IMR-90 (cell line): ENCODE measurements at regions not wholly inside any gene's neighbourhood (a gene's known extent, or its start where the extent isn't known, plus 50 kb on each side); places are given as distances from the start of the nearest gene placed in this dataset.
A peak's percentile ranks its signal among the peaks of the same experiment; 100 is the strongest.

ENCODE experiments used
- ATAC-seq: fragments of 200-7000 bp; cut with Tn5 transposase; 2 replicates; pipeline ENCODE4 v1.9.1; 2020; ENCODE audit warnings: low read depth, mild to moderate bottlenecking, moderate library complexity
- BruUV-seq: library from RNA; stranded (reverse); fragments of 400-500 nt; replicated peaks from 2 replicates; lab custom pipeline; 2021; lab: Mats Ljungman, UMichigan
- CTCF ChIA-PET: fragments of 300-600 bp; formaldehyde crosslinking; extraction: SDS; loops from one replicate; lab custom pipeline; 2021; ENCODE audit warnings: antibody characterized with exemption; lab: Yijun Ruan, JAX
- POLR2A ChIA-PET: fragments of 300-600 bp; sonication (Branson Sonifier 250); formaldehyde crosslinking; loops from one replicate; lab custom pipeline; 2022; ENCODE audit warnings: antibody characterized with exemption; ENCODE audit not compliant: unreplicated experiment; lab: Charles Lee
- DNase-seq: peaks from one replicate; pipeline ENCODE4 v3.0.0; 2013
- H2AFZ ChIP-seq: replicated peaks from 2 replicates; pipeline ENCODE3; 2013; ENCODE audit warnings: low read length, mild to moderate bottlenecking; ENCODE audit not compliant: poor library complexity
- H2AK5ac ChIP-seq: 2 replicates; pipeline ENCODE4 v1.6.1; 2013; ENCODE audit warnings: low read depth, low read length, inconsistent platforms
- H2AK9ac ChIP-seq: replicated peaks from 2 replicates; pipeline ENCODE3; 2013; ENCODE audit warnings: mild to moderate bottlenecking, low read depth, low read length, moderate library complexity; ENCODE audit not compliant: poor library complexity
- H2BK120ac ChIP-seq: 2 replicates; pipeline ENCODE4 v1.6.1; 2013; ENCODE audit warnings: low read depth, low read length, inconsistent platforms
- H2BK15ac ChIP-seq: 3 replicates; pipeline ENCODE4 v1.6.1; 2013; ENCODE audit warnings: low read depth, low read length, inconsistent platforms
- H2BK20ac ChIP-seq: 2 replicates; pipeline ENCODE4 v1.6.1; 2013; ENCODE audit warnings: low read depth, mild to moderate bottlenecking, inconsistent platforms, low read length, moderate library complexity
- H2BK5ac ChIP-seq: 2 replicates; pipeline ENCODE4 v1.6.1; 2013; ENCODE audit warnings: mild to moderate bottlenecking, low read depth, low read length, inconsistent platforms; ENCODE audit not compliant: poor library complexity, severe bottlenecking
- H3K14ac ChIP-seq: replicated peaks from 2 replicates; pipeline ENCODE4 v1.6.1; 2013; ENCODE audit warnings: low read depth, low read length, inconsistent platforms
- H3K18ac ChIP-seq: 2 replicates; pipeline ENCODE4 v1.6.1; 2013; ENCODE audit warnings: low read depth, low read length, control low read depth
- H3K23ac ChIP-seq: 2 replicates; pipeline ENCODE4 v1.6.1; 2013; ENCODE audit warnings: low read depth, low read length, inconsistent platforms
- H3K27ac ChIP-seq: 2 replicates; pipeline ENCODE4 v1.5.1; 2013; ENCODE audit warnings: mild to moderate bottlenecking, control low read depth, low read length; ENCODE audit not compliant: insufficient read depth
- H3K27me3 ChIP-seq: 2 replicates; pipeline ENCODE4 v1.6.1; 2013; ENCODE audit warnings: low read length; ENCODE audit not compliant: control insufficient read depth, insufficient read depth
- H3K36me3 ChIP-seq: 2 replicates; pipeline ENCODE4 v1.6.1; 2013; ENCODE audit warnings: low read length, mixed read lengths; ENCODE audit not compliant: control insufficient read depth, insufficient read depth
- H3K4ac ChIP-seq: 2 replicates; pipeline ENCODE4 v1.6.1; 2013; ENCODE audit warnings: low read depth, low read length, inconsistent platforms
- H3K4me1 ChIP-seq: 2 replicates; pipeline ENCODE4 v1.6.1; 2013; ENCODE audit warnings: low read length, mixed read lengths; ENCODE audit not compliant: control insufficient read depth, insufficient read depth
- H3K4me2 ChIP-seq: 2 replicates; pipeline ENCODE4 v1.6.1; 2013; ENCODE audit warnings: low read depth, mild to moderate bottlenecking, control low read depth, low read length, moderate library complexity
- H3K4me3 ChIP-seq: 2 replicates; pipeline ENCODE4 v1.5.1; 2013; ENCODE audit warnings: low read depth, mild to moderate bottlenecking, control low read depth, low read length, moderate library complexity; ENCODE audit not compliant: insufficient read depth
- H3K56ac ChIP-seq: 2 replicates; pipeline ENCODE4 v1.6.1; 2013; ENCODE audit warnings: low read length, inconsistent platforms; ENCODE audit not compliant: insufficient read depth; ENCODE audit errors: extremely low read depth
- H3K79me1 ChIP-seq, 2 experiments: 2 replicates each; pipeline ENCODE4 v1.6.1; 2013; ENCODE audit warnings: low read length in 2 of 2, inconsistent platforms in 1 of 2, low read depth in 1 of 2
- H3K9ac ChIP-seq: 2 replicates; pipeline ENCODE4 v1.6.1; 2013; ENCODE audit warnings: low read depth, low read length, control low read depth
- H3K9me1 ChIP-seq: 2 replicates; pipeline ENCODE4 v1.6.1; 2013; ENCODE audit warnings: low read length, inconsistent platforms; ENCODE audit not compliant: insufficient read depth
- H3K9me3 ChIP-seq: 2 replicates; pipeline ENCODE4 v1.6.1; 2013; ENCODE audit warnings: low read length; ENCODE audit not compliant: control insufficient read depth, insufficient read depth
- H4K20me1 ChIP-seq: 2 replicates; pipeline ENCODE4 v1.6.1; 2013; ENCODE audit warnings: low read length, inconsistent platforms; ENCODE audit not compliant: insufficient read depth
- H4K5ac ChIP-seq: 2 replicates; pipeline ENCODE4 v1.6.1; 2013; ENCODE audit warnings: mild to moderate bottlenecking, low read depth, low read length, control low read depth
- H4K8ac ChIP-seq, 2 experiments: 2 replicates each; pipeline ENCODE4 v1.6.1; 2013; ENCODE audit warnings: low read depth in 2 of 2, low read length in 2 of 2, control low read depth in 1 of 2, inconsistent platforms in 1 of 2
- H4K91ac ChIP-seq: 2 replicates; pipeline ENCODE4 v1.6.1; 2013; ENCODE audit warnings: low read depth, low read length, inconsistent platforms; ENCODE audit not compliant: insufficient read depth
- BHLHE40 ChIP-seq: fragments of 150-350 bp; IDR thresholded peaks from 2 replicates; pipeline ENCODE4 v1.6.1; 2016; ENCODE audit warnings: mild to moderate bottlenecking, low read depth, low read length
- CEBPB ChIP-seq: IDR thresholded peaks from 2 replicates; pipeline ENCODE4 v1.6.1; 2012; ENCODE audit warnings: low read depth, low read length, improper control_type of control experiment
- CHD1 ChIP-seq: IDR thresholded peaks from 2 replicates; pipeline ENCODE4 v1.6.1; 2012; ENCODE audit warnings: low read depth, low read length, improper control_type of control experiment
- MAFK ChIP-seq: IDR thresholded peaks from 2 replicates; pipeline ENCODE4 v1.6.1; 2012; ENCODE audit warnings: low read depth, low read length, improper control_type of control experiment
- POLR2A ChIP-seq: IDR thresholded peaks from 2 replicates; pipeline ENCODE4 v1.6.1; 2012; ENCODE audit warnings: mild to moderate bottlenecking, low read depth, low read length
- RAD21 ChIP-seq: IDR thresholded peaks from 2 replicates; pipeline ENCODE4 v1.6.1; 2012; ENCODE audit warnings: low read length, improper control_type of control experiment
- WGBS, 2 experiments: methylation state at CpG; one replicate each; pipeline versions ENCODE4 v1.1.5 to v1.1.7; 2013; ENCODE audit warnings: missing lambda C conversion rate in 2 of 2; ENCODE audit not compliant: insufficient read length in 1 of 2; ENCODE audit errors: extremely low coverage in 2 of 2; 5-methylcytosine and 5-hydroxymethylcytosine counted together
- dilution Hi-C: fragments of 300-500 bp; cut with HindIII; formaldehyde crosslinking; loops from one replicate; pipeline ENCODE4 v1.14.3; 2018; ENCODE audit warnings: low sequenced_read_pairs; ENCODE audit not compliant: unreplicated experiment
- in situ Hi-C: fragments of 300-500 bp; cut with MboI; formaldehyde crosslinking; loops from 3 replicates; pipeline ENCODE4 v1.14.3; 2019; ENCODE audit warnings: low sequenced_read_pairs, inconsistent platforms, mixed read lengths
- intact Hi-C: fragments of 100-400 bp; cut with micrococcal nuclease; formaldehyde crosslinking; loops from 2 replicates; pipeline ENCODE4 v1.10.0; 2022
- TF ChIP-seq, protein P1 (sequence below): fragments of 150-350 bp; IDR thresholded peaks from 2 replicates; pipeline ENCODE4 v1.6.1; 2016; ENCODE audit warnings: low read depth, mild to moderate bottlenecking, low read length, moderate library complexity, borderline replicate concordance

GRCh38 chr10:113273181-113274163 is 279.4 kb upstream of the HABP2 start:
- Histone ChIP-seq H3K4me1 (no peaks in the 10 kb centered on the region; the same call in 1 of the 2 replicates), H3K4me2 (no peak overlapping the region), H2BK20ac (no peak overlapping the region), H3K23ac (no peak overlapping the region), H4K5ac (no peak overlapping the region), H3K27me3 (peaks cover 3% of the 10 kb centered on the region), H2AK5ac (no peak overlapping the region), H3K4me3 (no peak overlapping the region), H2BK5ac (no peak overlapping the region), H3K27ac (no peak overlapping the region), H2AFZ (peak overlapping the region; percentile 1), H3K79me1 (no peaks in the 10 kb centered on the region), H3K36me3 (no peaks in the 10 kb centered on the region), H3K9ac (no peak overlapping the region), H3K4ac (no peak overlapping the region), H2AK9ac (no peak overlapping the region), H4K91ac (no peak overlapping the region), H3K18ac (no peak overlapping the region), H3K56ac (no peak overlapping the region), H3K9me3 (no peaks in the 10 kb centered on the region), H3K9me1 (no peaks in the 10 kb centered on the region), H2BK120ac (no peak overlapping the region), H4K20me1 (no peaks in the 10 kb centered on the region), H3K14ac (no peak overlapping the region), H2BK15ac (no peak overlapping the region), H4K8ac (no peak overlapping the region)
- dilution Hi-C loops (no loop called here), in situ Hi-C loops (no loop called here), intact Hi-C loops (no loop called here)
- CTCF ChIA-PET: interaction anchor here (1.1 kb wide), 1 partner anchor 119 kb away, joined by 3 read pairs; no protein-coding TSS in a partner anchor
- POLR2A ChIA-PET: no interaction called here
- BruUV-seq: no TSS peak
- DNase-seq (no peak), ATAC-seq (peak; percentile 29)
- TF ChIP-seq CEBPB: no peak
- TF ChIP-seq MAFK: no peak
- TF ChIP-seq RAD21: no peak
- no peak for TF ChIP-seq POLR2A
- no peak for TF ChIP-seq CHD1
- TF ChIP-seq, protein P1, sequence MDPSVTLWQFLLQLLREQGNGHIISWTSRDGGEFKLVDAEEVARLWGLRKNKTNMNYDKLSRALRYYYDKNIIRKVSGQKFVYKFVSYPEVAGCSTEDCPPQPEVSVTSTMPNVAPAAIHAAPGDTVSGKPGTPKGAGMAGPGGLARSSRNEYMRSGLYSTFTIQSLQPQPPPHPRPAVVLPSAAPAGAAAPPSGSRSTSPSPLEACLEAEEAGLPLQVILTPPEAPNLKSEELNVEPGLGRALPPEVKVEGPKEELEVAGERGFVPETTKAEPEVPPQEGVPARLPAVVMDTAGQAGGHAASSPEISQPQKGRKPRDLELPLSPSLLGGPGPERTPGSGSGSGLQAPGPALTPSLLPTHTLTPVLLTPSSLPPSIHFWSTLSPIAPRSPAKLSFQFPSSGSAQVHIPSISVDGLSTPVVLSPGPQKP: no peak
- TF ChIP-seq BHLHE40: no peak
- 26% methylated on average over 13 of the region's 23 CpGs; no CpG with 5 or more reads in 1 of the 2 experiments for WGBS, 2 experiments
